HuH-7.5 (cell line): ENCODE measurements at regions not wholly inside any gene's neighbourhood (a gene's known extent, or its start where the extent isn't known, plus 50 kb on each side); places are given as distances from the start of the nearest gene placed in this dataset.

Experiments
- DNase-seq: peaks from one replicate; pipeline ENCODE4 v3.0.0; 2011; ENCODE audit warnings: low spot score

GRCh38 chr10:116792817-116793216 lies 50.5 kb upstream of the HSPA12A start:
- no peak for DNase-seq

GRCh38 chr10:116796469-116796868 lies 52.8 kb upstream of the ENO4 start:
- DNase-seq = no peak

DNA sequence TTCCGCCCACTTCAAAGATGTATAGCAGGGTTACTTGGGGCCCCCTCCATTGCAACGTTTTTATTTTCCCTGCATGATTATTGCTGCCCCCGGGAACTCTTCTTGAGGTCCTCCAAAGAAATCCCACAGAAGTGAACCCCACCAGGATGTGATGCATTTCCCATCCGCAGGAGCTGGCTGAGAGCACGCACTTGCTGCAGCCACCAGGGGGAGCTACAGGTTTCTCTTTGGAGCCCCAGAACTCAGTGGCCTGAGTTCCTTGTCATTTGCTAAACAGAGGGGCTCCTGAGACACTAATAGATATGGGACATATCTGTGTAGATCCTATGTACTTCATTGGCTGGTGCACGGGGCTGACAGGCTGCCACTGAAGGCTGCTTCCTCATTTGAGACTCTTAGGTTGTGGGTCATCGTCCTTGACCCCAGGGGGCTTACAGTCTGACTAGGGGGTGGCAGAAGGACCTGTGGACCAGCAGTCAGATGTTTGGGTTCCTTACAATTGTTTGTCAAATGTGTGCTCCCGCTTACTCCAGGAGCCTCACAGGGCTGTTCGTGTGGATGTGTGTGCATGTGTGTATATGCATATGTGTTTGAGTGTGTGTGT lies 52.3 kb upstream of the ENO4 start:
- peak; percentile 63 for DNase-seq

GRCh38 chr10:116798859-116799258 lies 50.4 kb upstream of the ENO4 start:
- no peak for DNase-seq
